ENCODE measurements at regions not wholly inside any gene's neighbourhood (a gene's known extent, or its start where the extent isn't known, plus 50 kb on each side); places are given as distances from the start of the nearest gene placed in this dataset.

- Histone ChIP-seq H3F3A (ENCODE audit: control insufficient read depth, insufficient read depth) (no peaks in the 10 kb centered on the region), H3K27ac (ENCODE audit: low read depth, low read length) (no peak overlapping the region), H3K4me1 (ENCODE audit: control insufficient read depth, low read length) (no peaks in the 10 kb centered on the region), H3K27me3 (ENCODE audit: control insufficient read depth, low read length) (no peaks in the 10 kb centered on the region), H3K9me3 (ENCODE audit: control insufficient read depth, insufficient read depth, low read length) (no peaks in the 10 kb centered on the region), H3K36me3 (ENCODE audit: control insufficient read depth, low read length) (no peaks in the 10 kb centered on the region), H3K4me3 (ENCODE audit: low read length) (no peak overlapping the region), H3K79me2 (ENCODE audit: control insufficient read depth, low read length) (no peaks in the 10 kb centered on the region), H3K9me2 (replicated peaks; ENCODE audit: control insufficient read depth, low read length) (no peaks in the 10 kb centered on the region), H3K4me2 (ENCODE audit: low read length) (no peak overlapping the region), H4K20me1 (ENCODE audit: control insufficient read depth, insufficient read depth, low read depth, low read length) (no peaks in the 10 kb centered on the region)
- TF ChIP-seq CTCF (IDR thresholded peaks at IDR 0.05; ENCODE audit: low read depth, low read length, poor library complexity, severe bottlenecking) (no peak), EZH2phosphoT487 (IDR thresholded peaks at IDR 0.05; ENCODE audit: borderline replicate concordance, low read length) (no peak)
Observed at GRCh38 chr9:13397220-13397619, 117.7 kb upstream of the MPDZ start.

- no peaks in the 10 kb centered on the region for H3K9me2 ChIP-seq (replicated peaks; ENCODE audit: control insufficient read depth, low read length)
- no peaks in the 10 kb centered on the region for H3K9me3 ChIP-seq (ENCODE audit: control insufficient read depth, insufficient read depth, low read length)
- no peak overlapping the region for H3K4me3 ChIP-seq (ENCODE audit: low read length)
- H3K4me1 ChIP-seq (ENCODE audit: control insufficient read depth, low read length): no peaks in the 10 kb centered on the region
- no peaks in the 10 kb centered on the region for H4K20me1 ChIP-seq (ENCODE audit: control insufficient read depth, insufficient read depth, low read depth, low read length)
- H3K36me3 ChIP-seq (ENCODE audit: control insufficient read depth, low read length): no peaks in the 10 kb centered on the region
- H3K79me2 ChIP-seq (ENCODE audit: control insufficient read depth, low read length): no peaks in the 10 kb centered on the region
- no peak for TF ChIP-seq EZH2phosphoT487 (IDR thresholded peaks at IDR 0.05; ENCODE audit: borderline replicate concordance, low read length)
- no peak for TF ChIP-seq CTCF (IDR thresholded peaks at IDR 0.05; ENCODE audit: low read depth, low read length, poor library complexity, severe bottlenecking)
- no peak overlapping the region for H3K27ac ChIP-seq (ENCODE audit: low read depth, low read length)
- H3K4me2 ChIP-seq (ENCODE audit: low read length): no peak overlapping the region
- H3F3A ChIP-seq (ENCODE audit: control insufficient read depth, insufficient read depth): no peaks in the 10 kb centered on the region
- no peaks in the 10 kb centered on the region for H3K27me3 ChIP-seq (ENCODE audit: control insufficient read depth, low read length)
Observed at GRCh38 chr9:13396418-13396817, 116.9 kb upstream of the MPDZ start.

- no peaks in the 10 kb centered on the region for H3K9me3 ChIP-seq (ENCODE audit: control insufficient read depth, insufficient read depth, low read length)
- H3F3A ChIP-seq (ENCODE audit: control insufficient read depth, insufficient read depth): no peaks in the 10 kb centered on the region
- H3K79me2 ChIP-seq (ENCODE audit: control insufficient read depth, low read length): no peaks in the 10 kb centered on the region
- no peaks in the 10 kb centered on the region for H4K20me1 ChIP-seq (ENCODE audit: control insufficient read depth, insufficient read depth, low read depth, low read length)
- H3K4me1 ChIP-seq (ENCODE audit: control insufficient read depth, low read length): no peaks in the 10 kb centered on the region
- H3K9me2 ChIP-seq (replicated peaks; ENCODE audit: control insufficient read depth, low read length): no peaks in the 10 kb centered on the region
- H3K4me2 ChIP-seq (ENCODE audit: low read length): no peak overlapping the region
- no peak overlapping the region for H3K4me3 ChIP-seq (ENCODE audit: low read length)
- H3K27ac ChIP-seq (ENCODE audit: low read depth, low read length): no peak overlapping the region
- H3K36me3 ChIP-seq (ENCODE audit: control insufficient read depth, low read length): no peaks in the 10 kb centered on the region
- no peaks in the 10 kb centered on the region for H3K27me3 ChIP-seq (ENCODE audit: control insufficient read depth, low read length)
- TF ChIP-seq CTCF (IDR thresholded peaks at IDR 0.05; ENCODE audit: low read depth, low read length, poor library complexity, severe bottlenecking): no peak
- no peak for TF ChIP-seq EZH2phosphoT487 (IDR thresholded peaks at IDR 0.05; ENCODE audit: borderline replicate concordance, low read length)
Observed at GRCh38 chr9:13395156-13395555, 115.7 kb upstream of the MPDZ start.

- H3K27me3 ChIP-seq (ENCODE audit: control insufficient read depth, low read length): no peaks in the 10 kb centered on the region
Observed at GRCh38 chr9:13388157-13388556, 108.7 kb upstream of the MPDZ start.

More at GRCh38 chr9:13388157-13388556, 108.7 kb upstream of the MPDZ start:
- no peaks in the 10 kb centered on the region for H3F3A ChIP-seq (ENCODE audit: control insufficient read depth, insufficient read depth)
- no peak overlapping the region for H3K4me2 ChIP-seq (ENCODE audit: low read length)
- no peaks in the 10 kb centered on the region for H4K20me1 ChIP-seq (ENCODE audit: control insufficient read depth, insufficient read depth, low read depth, low read length)
- TF ChIP-seq CTCF (IDR thresholded peaks at IDR 0.05; ENCODE audit: low read depth, low read length, poor library complexity, severe bottlenecking): no peak
- TF ChIP-seq EZH2phosphoT487 (IDR thresholded peaks at IDR 0.05; ENCODE audit: borderline replicate concordance, low read length): no peak
- no peak overlapping the region for H3K4me3 ChIP-seq (ENCODE audit: low read length)
- peaks cover 2% of the 10 kb centered on the region; the same call in 1 of the 2 replicates for H3K4me1 ChIP-seq (ENCODE audit: control insufficient read depth, low read length)
- no peak overlapping the region for H3K27ac ChIP-seq (ENCODE audit: low read depth, low read length)
- H3K36me3 ChIP-seq (ENCODE audit: control insufficient read depth, low read length): no peaks in the 10 kb centered on the region
- H3K9me3 ChIP-seq (ENCODE audit: control insufficient read depth, insufficient read depth, low read length): no peaks in the 10 kb centered on the region
- no peaks in the 10 kb centered on the region for H3K9me2 ChIP-seq (replicated peaks; ENCODE audit: control insufficient read depth, low read length)
- no peaks in the 10 kb centered on the region for H3K79me2 ChIP-seq (ENCODE audit: control insufficient read depth, low read length)

Data from DOHH2 (cell line).